Astrocyte (in vitro differentiated cells and primary cell): ENCODE measurements at regions not wholly inside any gene's neighbourhood (a gene's known extent, or its start where the extent isn't known, plus 50 kb on each side); places are given as distances from the start of the nearest gene placed in this dataset.

Experiments used
- DNase-seq: peaks from one replicate; pipeline ENCODE4 v3.0.0-alpha.2; 2010; ENCODE audit warnings: low read depth
- FAIRE-seq: peaks from 2 replicates; lab custom pipeline; 2011; peaks lifted over from hg19 to GRCh38; lab: Jason Lieb, UNC
- H2AFZ ChIP-seq: 2 replicates; pipeline ENCODE4 v1.6.0; 2012; ENCODE audit warnings: low read depth, low read length, inconsistent platforms
- H3K27ac ChIP-seq: 2 replicates; pipeline ENCODE4 v1.5.1; 2011; ENCODE audit warnings: low read depth, low read length, inconsistent platforms
- H3K27me3 ChIP-seq: 2 replicates; pipeline ENCODE4 v1.6.0; 2011; ENCODE audit warnings: low read length, inconsistent platforms; ENCODE audit not compliant: insufficient read depth
- H3K36me3 ChIP-seq: 2 replicates; pipeline ENCODE4 v1.5.1; 2011; ENCODE audit warnings: low read length, inconsistent platforms; ENCODE audit not compliant: insufficient read depth
- H3K4me1 ChIP-seq: 2 replicates; pipeline ENCODE4 v1.5.1; 2011; ENCODE audit warnings: low read length, inconsistent platforms; ENCODE audit not compliant: insufficient read depth
- H3K4me2 ChIP-seq: 2 replicates; pipeline ENCODE4 v1.6.0; 2012; ENCODE audit warnings: low read length, inconsistent platforms
- H3K4me3 ChIP-seq: 2 replicates; pipeline ENCODE4 v1.5.1; 2011; ENCODE audit warnings: low read depth, mild to moderate bottlenecking, low read length, inconsistent platforms; ENCODE audit not compliant: insufficient read depth
- H3K79me2 ChIP-seq: 2 replicates; pipeline ENCODE4 v1.6.0; 2012; ENCODE audit warnings: mild to moderate bottlenecking, low read length, inconsistent platforms; ENCODE audit not compliant: insufficient read depth
- H3K9ac ChIP-seq: 2 replicates; pipeline ENCODE4 v1.6.0; 2012; ENCODE audit warnings: mild to moderate bottlenecking, low read length, inconsistent platforms
- H3K9me3 ChIP-seq: 2 replicates; pipeline ENCODE4 v1.5.1; 2012; ENCODE audit warnings: low read depth, mild to moderate bottlenecking, low read length, inconsistent platforms; ENCODE audit not compliant: insufficient read depth
- H4K20me1 ChIP-seq: 2 replicates; pipeline ENCODE4 v1.6.0; 2012; ENCODE audit warnings: low read length, inconsistent platforms; ENCODE audit not compliant: insufficient read depth
- H3K27ac Mint-ChIP-seq: one replicate; pipeline ENCODE4 v1.8.0; 2021; ENCODE audit warnings: mild to moderate bottlenecking, mixed read lengths; ENCODE audit not compliant: unreplicated experiment
- H3K27me3 Mint-ChIP-seq: one replicate; pipeline ENCODE4 v1.8.0; 2021; ENCODE audit warnings: low read depth, mixed read lengths; ENCODE audit not compliant: unreplicated experiment
- H3K36me3 Mint-ChIP-seq: one replicate; pipeline ENCODE4 v1.8.0; 2021; ENCODE audit warnings: low read depth, mixed read lengths; ENCODE audit not compliant: unreplicated experiment
- H3K4me1 Mint-ChIP-seq: one replicate; pipeline ENCODE4 v1.8.0; 2021; ENCODE audit warnings: low read depth, mixed read lengths; ENCODE audit not compliant: unreplicated experiment
- H3K4me3 Mint-ChIP-seq: one replicate; pipeline ENCODE4 v1.8.0; 2021; ENCODE audit warnings: mild to moderate bottlenecking, moderate library complexity, mixed read lengths; ENCODE audit not compliant: unreplicated experiment
- H3K9me3 Mint-ChIP-seq: one replicate; pipeline ENCODE4 v1.8.0; 2021; ENCODE audit warnings: mild to moderate bottlenecking, mixed read lengths; ENCODE audit not compliant: unreplicated experiment
- EZH2 ChIP-seq: IDR thresholded peaks from 2 replicates; pipeline ENCODE4 v1.6.1; 2012; ENCODE audit warnings: mild to moderate bottlenecking, low read length, inconsistent platforms; ENCODE audit not compliant: insufficient read depth
- TF ChIP-seq, protein P1 (sequence below): IDR thresholded peaks from 2 replicates; pipeline ENCODE4 v1.5.1; 2011; ENCODE audit warnings: low read depth, mild to moderate bottlenecking, inconsistent platforms, low read length, moderate library complexity; ENCODE audit not compliant: insufficient read depth

DNA sequence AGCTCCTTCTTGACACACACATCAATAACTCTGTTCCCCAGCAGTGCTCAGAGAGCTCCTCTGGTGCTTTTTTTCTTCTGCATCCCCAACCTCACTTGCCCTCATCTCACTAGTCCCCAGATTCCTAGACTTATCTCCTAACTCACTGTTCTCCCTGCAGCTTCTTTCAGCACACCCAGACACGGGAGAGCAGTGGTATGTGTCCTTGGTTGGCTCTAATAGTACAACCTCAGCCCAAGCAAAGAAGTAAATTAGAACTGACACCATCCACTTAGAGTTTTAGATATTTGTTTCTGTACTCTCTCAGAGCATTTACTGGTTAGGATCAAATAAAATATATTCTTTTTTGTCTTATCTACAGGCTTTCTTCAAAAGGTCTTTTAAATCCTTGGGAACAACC, 201.4 kb upstream of the SNX7 start:
- no peaks in the 10 kb centered on the region for H3K27me3 ChIP-seq
- Mint-ChIP-seq H3K27me3 (no peaks in the 10 kb centered on the region), H3K4me3 (no peak overlapping the region), H3K9me3 (no peaks in the 10 kb centered on the region), H3K36me3 (no peaks in the 10 kb centered on the region), H3K4me1 (peaks cover 33% of the 10 kb centered on the region), H3K27ac (no peak overlapping the region)
- H4K20me1 ChIP-seq, result no peaks in the 10 kb centered on the region
- FAIRE-seq (no peak), DNase-seq (no peak)
- H3K9ac ChIP-seq, result no peak overlapping the region
- TF ChIP-seq, protein P1, sequence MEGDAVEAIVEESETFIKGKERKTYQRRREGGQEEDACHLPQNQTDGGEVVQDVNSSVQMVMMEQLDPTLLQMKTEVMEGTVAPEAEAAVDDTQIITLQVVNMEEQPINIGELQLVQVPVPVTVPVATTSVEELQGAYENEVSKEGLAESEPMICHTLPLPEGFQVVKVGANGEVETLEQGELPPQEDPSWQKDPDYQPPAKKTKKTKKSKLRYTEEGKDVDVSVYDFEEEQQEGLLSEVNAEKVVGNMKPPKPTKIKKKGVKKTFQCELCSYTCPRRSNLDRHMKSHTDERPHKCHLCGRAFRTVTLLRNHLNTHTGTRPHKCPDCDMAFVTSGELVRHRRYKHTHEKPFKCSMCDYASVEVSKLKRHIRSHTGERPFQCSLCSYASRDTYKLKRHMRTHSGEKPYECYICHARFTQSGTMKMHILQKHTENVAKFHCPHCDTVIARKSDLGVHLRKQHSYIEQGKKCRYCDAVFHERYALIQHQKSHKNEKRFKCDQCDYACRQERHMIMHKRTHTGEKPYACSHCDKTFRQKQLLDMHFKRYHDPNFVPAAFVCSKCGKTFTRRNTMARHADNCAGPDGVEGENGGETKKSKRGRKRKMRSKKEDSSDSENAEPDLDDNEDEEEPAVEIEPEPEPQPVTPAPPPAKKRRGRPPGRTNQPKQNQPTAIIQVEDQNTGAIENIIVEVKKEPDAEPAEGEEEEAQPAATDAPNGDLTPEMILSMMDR, result no peak
- no peak for TF ChIP-seq EZH2
- H3K79me2 ChIP-seq, result no peaks in the 10 kb centered on the region
- no peak overlapping the region for H3K4me3 ChIP-seq
- no peaks in the 10 kb centered on the region for H3K9me3 ChIP-seq
- H3K4me2 ChIP-seq, result no peak overlapping the region
- no peaks in the 10 kb centered on the region for H3K36me3 ChIP-seq
- H3K27ac ChIP-seq, result no peak overlapping the region
- H3K4me1 ChIP-seq, result no peaks in the 10 kb centered on the region
- H2AFZ ChIP-seq, result no peak overlapping the region

DNA sequence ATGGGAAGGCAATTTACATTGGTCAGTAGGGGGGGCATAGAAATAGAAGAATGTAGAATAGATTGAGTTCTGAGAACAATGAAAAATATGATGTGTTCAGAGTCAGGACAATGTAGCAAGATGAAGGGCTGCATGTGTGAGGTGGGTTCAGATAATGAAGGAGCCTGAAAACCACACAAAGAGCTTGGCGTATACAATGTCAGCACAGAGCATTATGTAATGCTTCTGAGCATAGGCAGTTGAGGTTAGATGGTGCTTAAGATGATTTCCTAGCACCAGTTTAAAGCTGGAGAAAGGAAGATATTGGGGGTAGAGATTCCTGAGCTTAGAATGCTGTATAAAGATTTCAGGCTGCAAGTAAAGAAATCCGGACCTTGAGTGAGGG, 202.0 kb upstream of the SNX7 start:
- no peaks in the 10 kb centered on the region for H3K36me3 ChIP-seq
- no peaks in the 10 kb centered on the region for H3K79me2 ChIP-seq
- H3K9me3 ChIP-seq, result no peaks in the 10 kb centered on the region
- no peak for DNase-seq
- H3K9ac ChIP-seq, result no peak overlapping the region
- TF ChIP-seq, protein P1, result no peak
- TF ChIP-seq EZH2, result no peak
- H3K27me3 Mint-ChIP-seq, result no peaks in the 10 kb centered on the region
- no peak overlapping the region for H3K27ac ChIP-seq
- no peaks in the 10 kb centered on the region for H3K27me3 ChIP-seq
- H3K27ac Mint-ChIP-seq, result peak overlapping the region; percentile 12
- H3K4me3 ChIP-seq, result no peak overlapping the region
- no peak for FAIRE-seq
- no peaks in the 10 kb centered on the region for H3K36me3 Mint-ChIP-seq
- H2AFZ ChIP-seq, result no peak overlapping the region
- H3K4me2 ChIP-seq, result no peak overlapping the region
- no peaks in the 10 kb centered on the region for H3K9me3 Mint-ChIP-seq
- no peaks in the 10 kb centered on the region for H4K20me1 ChIP-seq
- H3K4me1 ChIP-seq, result no peaks in the 10 kb centered on the region
- no peak overlapping the region for H3K4me3 Mint-ChIP-seq
- H3K4me1 Mint-ChIP-seq, result peaks cover 33% of the 10 kb centered on the region

DNA sequence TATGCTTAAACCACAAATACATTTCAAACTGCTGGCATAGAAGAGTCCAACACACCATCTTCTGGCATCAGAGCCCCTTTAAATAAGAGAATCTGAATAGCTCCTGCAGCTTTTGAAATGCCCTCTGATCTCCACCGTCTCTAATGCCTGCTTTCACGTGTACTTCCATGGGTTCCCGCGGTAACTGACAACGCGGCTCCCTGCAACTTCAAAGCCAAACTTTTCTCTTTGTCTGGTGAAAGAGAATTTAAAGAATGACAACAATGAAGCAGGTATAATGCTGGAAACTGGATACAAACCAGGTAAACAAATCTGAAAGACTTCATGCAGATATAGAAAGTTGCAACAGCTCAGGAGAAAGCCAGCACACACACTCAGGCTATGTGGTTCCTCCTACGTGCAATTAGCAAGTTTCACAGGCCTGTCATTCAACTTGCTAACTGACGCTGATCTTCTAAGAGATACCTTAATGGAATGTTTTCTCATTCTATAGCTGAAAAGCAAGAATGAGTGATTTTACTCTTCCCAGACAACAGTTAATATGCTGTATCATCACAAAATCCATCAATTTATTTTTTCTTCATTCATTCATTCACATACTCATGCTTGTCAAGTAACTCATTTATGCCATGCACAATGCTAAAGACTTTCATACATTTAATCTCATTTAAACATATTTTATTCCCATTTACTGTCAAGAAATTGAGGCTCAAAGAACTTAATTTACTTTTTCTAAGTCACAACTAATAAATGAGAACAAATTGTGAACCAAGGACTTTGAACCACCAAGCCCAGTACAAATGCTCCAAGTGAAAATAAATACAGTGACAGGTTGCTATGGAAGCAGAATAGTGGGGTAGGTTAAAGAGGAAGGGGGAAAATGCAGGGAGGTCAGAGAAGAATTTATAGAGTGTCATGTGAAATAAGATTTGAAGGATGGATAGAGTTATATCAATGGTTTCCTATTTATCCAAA, 202.7 kb upstream of the SNX7 start:
- Mint-ChIP-seq H3K27me3 (no peaks in the 10 kb centered on the region), H3K9me3 (no peaks in the 10 kb centered on the region), H3K4me3 (no peak overlapping the region), H3K4me1 (peaks cover 33% of the 10 kb centered on the region), H3K36me3 (no peaks in the 10 kb centered on the region), H3K27ac (peak overlapping the region; percentile 12)
- H3K9me3 ChIP-seq, result no peaks in the 10 kb centered on the region
- H3K27ac ChIP-seq, result no peak overlapping the region
- no peak for FAIRE-seq
- no peaks in the 10 kb centered on the region for H3K79me2 ChIP-seq
- H3K9ac ChIP-seq, result no peak overlapping the region
- no peaks in the 10 kb centered on the region for H3K4me1 ChIP-seq
- H3K36me3 ChIP-seq, result no peaks in the 10 kb centered on the region
- TF ChIP-seq EZH2, result no peak
- TF ChIP-seq, protein P1, result no peak
- H3K4me3 ChIP-seq, result no peak overlapping the region
- no peaks in the 10 kb centered on the region for H4K20me1 ChIP-seq
- H3K27me3 ChIP-seq, result no peaks in the 10 kb centered on the region
- no peak for DNase-seq
- H2AFZ ChIP-seq, result no peak overlapping the region
- H3K4me2 ChIP-seq, result peak overlapping the region; percentile 1
